Right cardiac atrium (tissue), 5 donors: ENCODE measurements at regions not wholly inside any gene's neighbourhood (a gene's known extent, or its start where the extent isn't known, plus 50 kb on each side); places are given as distances from the start of the nearest gene placed in this dataset.

Source experiments
- ATAC-seq, 2 donors: fragments of 200-7000 bp; cut with Tn5 transposase; one replicate each; pipeline versions ENCODE4 v1.8.0 to v1.9.1; 2020; ENCODE audit warnings: moderate library complexity in 2 of 2, mild to moderate bottlenecking in 1 of 2
- DNase-seq, 3 donors: peaks; one replicate each; pipeline ENCODE4 v3.0.0-alpha.2; 2020
- H3K27ac ChIP-seq: one replicate; pipeline ENCODE4 v1.5.1; 2013; ENCODE audit warnings: mild to moderate bottlenecking, low read length, control low read depth, moderate library complexity
- H3K27me3 ChIP-seq: one replicate; pipeline ENCODE4 v1.6.1; 2013; ENCODE audit not compliant: control insufficient read depth, insufficient read depth
- H3K4me1 ChIP-seq: one replicate; pipeline ENCODE4 v1.6.1; 2013; ENCODE audit warnings: low read length; ENCODE audit not compliant: control insufficient read depth, insufficient read depth
- H3K4me3 ChIP-seq: one replicate; pipeline ENCODE4 v1.5.1; 2013; ENCODE audit warnings: low read length, control low read depth
- H3K9me3 ChIP-seq: one replicate; pipeline ENCODE4 v1.6.1; 2013; ENCODE audit warnings: low read length; ENCODE audit not compliant: control insufficient read depth
- WGBS: extraction: QIAGEN DNeasy Blood & Tissue Kit; methylation state at CpG from one replicate; pipeline ENCODE4 v1.1.7; 2013; 5-methylcytosine and 5-hydroxymethylcytosine counted together
- intact Hi-C, 4 donors: fragments of 100-400 bp; cut with DNase I; formaldehyde crosslinking; loops; one replicate each; pipeline versions ENCODE4 v1.11.0 to v1.14.0; 2022 to 2023
- donor health status: healthy with polysubstance abuse.
- donor health status: DM: no; HTN: yes; CAD: no.
- donor health status: DM: no; HTN: no; CAD: no.
- donor health status: DM: no; HTN: yes; CAD: no; lungs with severe emphysema.
- donor health status: DM: yes; HTN: yes; CAD: no.

GRCh38 chr7:35519971-35520809, 174.7 kb downstream of the HERPUD2 start:
- Histone ChIP-seq H3K4me3 (no peak overlapping the region), H3K27ac (peak overlapping the region; percentile 24), H3K9me3 (no peaks in the 10 kb centered on the region), H3K27me3 (no peaks in the 10 kb centered on the region), H3K4me1 (peaks cover 2% of the 10 kb centered on the region)
- intact Hi-C loops, result loop anchor here (5.0 to 10.0 kb wide), 4 partner anchors 93 to 328 kb away; no protein-coding TSS in a partner anchor
- ATAC-seq, result peak; percentile 92
- WGBS, result 16% methylated on average over 14 of the region's 14 CpGs
- DNase-seq, result peak; percentile 88 to 96 (median 90)

- Histone ChIP-seq H3K27ac (no peak overlapping the region), H3K4me3 (no peak overlapping the region), H3K27me3 (no peaks in the 10 kb centered on the region), H3K4me1 (peaks cover 2% of the 10 kb centered on the region), H3K9me3 (no peaks in the 10 kb centered on the region)
- intact Hi-C loops, result loop anchor here in 3 of 4 donors (5.0 to 10.0 kb wide), 3 partner anchors 91 to 326 kb away; no protein-coding TSS in a partner anchor
- 48% methylated on average over 3 of the region's 3 CpGs for WGBS
- DNase-seq (peak in 1 of 3 donors; percentile 52), ATAC-seq (peak; percentile 8 to 32)
Observed at GRCh38 chr7:35518767-35519166, 176.2 kb downstream of the HERPUD2 start.

GRCh38 chr7:35516498-35516897, 178.4 kb downstream of the HERPUD2 start:
- H3K4me1 ChIP-seq, result peaks cover 4% of the 10 kb centered on the region
- H3K9me3 ChIP-seq, result no peaks in the 10 kb centered on the region
- no peak overlapping the region for H3K4me3 ChIP-seq
- no peaks in the 10 kb centered on the region for H3K27me3 ChIP-seq
- no peak overlapping the region for H3K27ac ChIP-seq
- ATAC-seq, result no peak
- intact Hi-C loops, result loop anchor here in 3 of 4 donors (5.0 to 10.0 kb wide), 3 partner anchors 89 to 324 kb away; no protein-coding TSS in a partner anchor
- 86% methylated on average over 1 of the region's 1 CpG for WGBS
- no peak for DNase-seq

GRCh38 chr7:35513828-35514227, 181.1 kb downstream of the HERPUD2 start:
- H3K4me1 ChIP-seq, result peaks cover 2% of the 10 kb centered on the region
- no peaks in the 10 kb centered on the region for H3K9me3 ChIP-seq
- ATAC-seq (no peak), DNase-seq (no peak)
- H3K4me3 ChIP-seq, result no peak overlapping the region
- H3K27ac ChIP-seq, result no peak overlapping the region
- intact Hi-C loops, result loop anchor here in 2 of 4 donors (5.0 to 10.0 kb wide), 2 partner anchors 47 to 89 kb away; no protein-coding TSS in a partner anchor
- no peaks in the 10 kb centered on the region for H3K27me3 ChIP-seq

GRCh38 chr7:35513195-35513594, 181.7 kb downstream of the HERPUD2 start:
- Histone ChIP-seq H3K27me3 (no peaks in the 10 kb centered on the region), H3K27ac (no peak overlapping the region), H3K9me3 (no peaks in the 10 kb centered on the region), H3K4me1 (peaks cover 2% of the 10 kb centered on the region), H3K4me3 (no peak overlapping the region)
- intact Hi-C loops, result loop anchor here in 2 of 4 donors (5.0 to 10.0 kb wide), 2 partner anchors 46 to 88 kb away; no protein-coding TSS in a partner anchor
- WGBS, result 55% methylated on average over 5 of the region's 5 CpGs
- ATAC-seq, result no peak
- no peak for DNase-seq

GRCh38 chr7:35512716-35513115, 182.2 kb downstream of the HERPUD2 start:
- H3K27ac ChIP-seq, result no peak overlapping the region
- no peak overlapping the region for H3K4me3 ChIP-seq
- peaks cover 2% of the 10 kb centered on the region for H3K4me1 ChIP-seq
- peak; percentile 62 to 84 for ATAC-seq
- DNase-seq, result peak in 2 of 3 donors; percentile 68 to 69
- no peaks in the 10 kb centered on the region for H3K9me3 ChIP-seq
- no peaks in the 10 kb centered on the region for H3K27me3 ChIP-seq
- intact Hi-C loops, result loop anchor here in 2 of 4 donors (5.0 to 10.0 kb wide), 2 partner anchors 45 to 88 kb away; no protein-coding TSS in a partner anchor
- 46% methylated on average over 5 of the region's 5 CpGs for WGBS

- peaks cover 2% of the 10 kb centered on the region for H3K4me1 ChIP-seq
- no peaks in the 10 kb centered on the region for H3K27me3 ChIP-seq
- no peaks in the 10 kb centered on the region for H3K9me3 ChIP-seq
- 79% methylated on average over 3 of the region's 3 CpGs for WGBS
- intact Hi-C loops, result no loop called here
- no peak overlapping the region for H3K27ac ChIP-seq
- H3K4me3 ChIP-seq, result no peak overlapping the region
- DNase-seq (no peak), ATAC-seq (no peak)
Observed at GRCh38 chr7:35508623-35509400, 186.1 kb downstream of the HERPUD2 start.

- Histone ChIP-seq H3K9me3 (no peaks in the 10 kb centered on the region), H3K4me1 (no peaks in the 10 kb centered on the region), H3K4me3 (no peak overlapping the region), H3K27me3 (no peaks in the 10 kb centered on the region), H3K27ac (no peak overlapping the region)
- 78% methylated on average over 7 of the region's 7 CpGs for WGBS
- intact Hi-C loops, result no loop called here
- DNase-seq (no peak), ATAC-seq (no peak)
Observed at GRCh38 chr7:35505066-35505465, 189.9 kb downstream of the HERPUD2 start.

GRCh38 chr7:35504365-35504764, 190.6 kb downstream of the HERPUD2 start:
- no peak for DNase-seq
- 90% methylated on average over 5 of the region's 5 CpGs for WGBS
- H3K4me1 ChIP-seq, result no peaks in the 10 kb centered on the region
- intact Hi-C loops, result no loop called here
- H3K9me3 ChIP-seq, result no peaks in the 10 kb centered on the region
- H3K4me3 ChIP-seq, result no peak overlapping the region
- no peak overlapping the region for H3K27ac ChIP-seq
- no peak for ATAC-seq
- H3K27me3 ChIP-seq, result no peaks in the 10 kb centered on the region

GRCh38 chr7:35501681-35502080, 193.3 kb downstream of the HERPUD2 start:
- no peak overlapping the region for H3K4me3 ChIP-seq
- WGBS, result 79% methylated on average over 3 of the region's 3 CpGs
- H3K27ac ChIP-seq, result no peak overlapping the region
- no peaks in the 10 kb centered on the region for H3K9me3 ChIP-seq
- ATAC-seq (no peak), DNase-seq (no peak)
- H3K27me3 ChIP-seq, result no peaks in the 10 kb centered on the region
- intact Hi-C loops, result no loop called here
- no peaks in the 10 kb centered on the region for H3K4me1 ChIP-seq

- H3K27ac ChIP-seq, result no peak overlapping the region
- no peaks in the 10 kb centered on the region for H3K4me1 ChIP-seq
- ATAC-seq, result no peak
- no peaks in the 10 kb centered on the region for H3K9me3 ChIP-seq
- no peak overlapping the region for H3K4me3 ChIP-seq
- 72% methylated on average over 5 of the region's 5 CpGs for WGBS
- intact Hi-C loops, result no loop called here
- no peaks in the 10 kb centered on the region for H3K27me3 ChIP-seq
- peak in 1 of 3 donors; percentile 52 for DNase-seq
Observed at GRCh38 chr7:35499226-35499625, 195.7 kb downstream of the HERPUD2 start.
